BE2C (cell line): ENCODE measurements at regions not wholly inside any gene's neighbourhood (a gene's known extent, or its start where the extent isn't known, plus 50 kb on each side); places are given as distances from the start of the nearest gene placed in this dataset.

Source experiments
- DNase-seq: peaks from one replicate; pipeline ENCODE4 v3.0.0-alpha.2; 2020
- H3K27me3 ChIP-seq: fragments of 250-450 bp; sonication (Bioruptor Pico); 2 replicates; pipeline ENCODE4 v1.5.1; 2020; ENCODE audit warnings: mild to moderate bottlenecking
- H3K36me3 ChIP-seq: fragments of 250-450 bp; sonication (Bioruptor Pico); 2 replicates; pipeline ENCODE4 v1.5.1; 2020; ENCODE audit warnings: mild to moderate bottlenecking
- H3K4me1 ChIP-seq: fragments of 250-450 bp; sonication (Bioruptor Pico); 2 replicates; pipeline ENCODE4 v1.5.1; 2020
- H3K4me3 ChIP-seq: 2 replicates; pipeline ENCODE4 v1.5.1; 2011; ENCODE audit warnings: low read depth, low read length
- H3K9me3 ChIP-seq: fragments of 250-450 bp; sonication (Bioruptor Pico); 2 replicates; pipeline ENCODE4 v1.5.1; 2020
- TF ChIP-seq, protein P1 (sequence below): IDR thresholded peaks from 2 replicates; pipeline ENCODE4 v1.5.1; 2012; ENCODE audit warnings: mild to moderate bottlenecking, low read depth, low read length

DNA sequence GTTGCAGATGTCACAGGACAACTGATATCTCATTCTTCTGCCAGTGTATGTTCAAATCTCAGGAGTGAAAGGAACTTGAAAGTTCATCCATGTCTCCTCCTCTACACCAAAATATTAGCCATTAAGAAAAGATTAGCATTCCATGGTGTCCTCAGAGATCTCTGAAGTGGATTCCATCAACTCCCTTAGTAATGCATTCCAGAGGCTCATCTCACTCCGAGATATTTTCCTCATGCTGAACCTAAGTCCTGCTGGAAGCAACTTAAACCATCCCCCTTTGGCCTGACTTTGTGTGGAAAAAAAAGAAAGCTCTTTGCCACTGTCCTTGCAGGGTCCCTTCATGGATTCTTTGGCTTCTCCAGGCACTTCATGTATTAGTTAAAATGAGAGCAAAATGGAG, 155.7 kb upstream of the ZNF462 start:
- TF ChIP-seq, protein P1, sequence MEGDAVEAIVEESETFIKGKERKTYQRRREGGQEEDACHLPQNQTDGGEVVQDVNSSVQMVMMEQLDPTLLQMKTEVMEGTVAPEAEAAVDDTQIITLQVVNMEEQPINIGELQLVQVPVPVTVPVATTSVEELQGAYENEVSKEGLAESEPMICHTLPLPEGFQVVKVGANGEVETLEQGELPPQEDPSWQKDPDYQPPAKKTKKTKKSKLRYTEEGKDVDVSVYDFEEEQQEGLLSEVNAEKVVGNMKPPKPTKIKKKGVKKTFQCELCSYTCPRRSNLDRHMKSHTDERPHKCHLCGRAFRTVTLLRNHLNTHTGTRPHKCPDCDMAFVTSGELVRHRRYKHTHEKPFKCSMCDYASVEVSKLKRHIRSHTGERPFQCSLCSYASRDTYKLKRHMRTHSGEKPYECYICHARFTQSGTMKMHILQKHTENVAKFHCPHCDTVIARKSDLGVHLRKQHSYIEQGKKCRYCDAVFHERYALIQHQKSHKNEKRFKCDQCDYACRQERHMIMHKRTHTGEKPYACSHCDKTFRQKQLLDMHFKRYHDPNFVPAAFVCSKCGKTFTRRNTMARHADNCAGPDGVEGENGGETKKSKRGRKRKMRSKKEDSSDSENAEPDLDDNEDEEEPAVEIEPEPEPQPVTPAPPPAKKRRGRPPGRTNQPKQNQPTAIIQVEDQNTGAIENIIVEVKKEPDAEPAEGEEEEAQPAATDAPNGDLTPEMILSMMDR, result no peak

DNA sequence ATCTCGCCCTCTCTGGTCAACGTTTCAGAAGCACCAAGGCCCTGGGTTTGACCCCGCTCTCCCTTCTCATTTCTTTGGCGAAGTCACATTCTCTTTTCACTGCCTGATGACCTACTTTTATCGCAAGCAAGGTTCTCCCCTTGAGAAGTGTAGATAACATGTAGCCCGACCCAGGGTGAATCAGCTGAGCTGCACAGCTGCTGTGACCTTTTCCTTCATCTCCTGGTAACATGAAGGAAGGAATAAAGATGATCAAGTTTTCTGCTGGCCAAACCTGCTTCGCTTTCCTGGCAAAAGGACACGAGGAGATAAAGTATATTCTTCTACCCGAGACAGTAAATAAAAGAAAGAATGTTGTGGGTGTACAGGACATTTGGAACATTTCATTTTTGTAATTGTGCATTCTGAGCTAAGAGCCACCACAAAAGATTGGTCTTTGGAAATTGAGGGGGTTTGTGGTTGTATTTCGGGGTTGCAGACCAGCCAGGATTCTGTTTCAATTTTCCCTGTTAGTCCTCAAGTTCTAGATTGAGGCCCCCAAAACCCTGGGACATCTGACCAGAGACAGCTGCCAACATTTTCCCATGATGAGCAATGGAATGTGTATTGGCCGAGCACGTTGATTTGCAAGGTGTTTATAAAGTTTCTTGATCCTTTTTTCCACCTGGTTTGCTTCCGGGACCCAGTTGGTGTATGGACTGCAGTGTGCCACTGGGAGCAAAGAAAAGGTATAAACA, 155.1 kb upstream of the ZNF462 start:
- H3K27me3 ChIP-seq, result no peaks in the 10 kb centered on the region
- TF ChIP-seq, protein P1, result no peak
- 0 out of 2 replicates have a peak, but pooled peaks cover 2% of the 10 kb centered on the region for H3K9me3 ChIP-seq
- no peaks in the 10 kb centered on the region for H3K36me3 ChIP-seq
- H3K4me1 ChIP-seq, result no peaks in the 10 kb centered on the region
- no peak for DNase-seq
- no peak overlapping the region for H3K4me3 ChIP-seq

More for the DNA sequence above, 155.7 kb upstream of the ZNF462 start:
- Histone ChIP-seq H3K4me1 (no peaks in the 10 kb centered on the region), H3K9me3 (0 out of 2 replicates have a peak, but pooled peaks cover 2% of the 10 kb centered on the region), H3K36me3 (no peaks in the 10 kb centered on the region), H3K4me3 (no peak overlapping the region), H3K27me3 (no peaks in the 10 kb centered on the region)
- DNase-seq, result no peak

DNA sequence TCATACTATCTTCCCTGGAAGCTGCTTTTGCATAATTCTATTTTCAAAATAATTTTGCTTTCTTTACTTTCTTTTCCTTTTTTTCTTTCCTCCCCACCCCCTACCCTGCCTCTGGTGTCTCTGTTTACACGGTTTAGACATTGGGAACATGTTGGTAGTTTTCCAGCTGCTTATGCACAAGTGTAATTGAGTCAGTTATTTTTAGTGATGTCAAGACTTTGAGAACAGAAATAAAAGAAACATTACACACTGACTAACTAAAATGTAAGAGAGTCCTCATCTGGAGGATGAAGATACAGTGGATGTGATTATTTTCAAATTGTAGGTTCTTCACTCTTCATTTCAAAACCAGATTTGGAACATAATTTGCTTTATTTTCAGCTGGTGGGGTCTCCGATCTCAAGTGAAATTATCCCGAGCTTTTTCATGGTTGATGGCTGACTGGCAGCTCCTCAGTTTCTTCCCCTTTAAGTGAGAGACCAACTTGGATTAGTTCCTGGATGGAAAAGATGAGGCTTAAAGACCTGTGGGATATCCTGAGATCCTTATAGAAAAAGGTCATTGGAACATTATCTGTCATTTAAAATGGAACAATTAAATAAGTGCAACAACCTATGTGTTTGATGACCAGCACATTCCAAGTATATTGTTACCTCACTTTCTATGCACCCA, 154.4 kb upstream of the ZNF462 start:
- no peak overlapping the region for H3K4me3 ChIP-seq
- TF ChIP-seq, protein P1, result no peak
- DNase-seq, result no peak
- H3K9me3 ChIP-seq, result 0 out of 2 replicates have a peak, but pooled peaks cover 2% of the 10 kb centered on the region
- H3K4me1 ChIP-seq, result no peaks in the 10 kb centered on the region
- H3K27me3 ChIP-seq, result no peaks in the 10 kb centered on the region
- no peaks in the 10 kb centered on the region for H3K36me3 ChIP-seq

GRCh38 chr9:106712279-106712678, 150.7 kb upstream of the ZNF462 start:
- Histone ChIP-seq H3K9me3 (no peaks in the 10 kb centered on the region), H3K4me3 (no peak overlapping the region), H3K36me3 (no peaks in the 10 kb centered on the region), H3K4me1 (no peaks in the 10 kb centered on the region), H3K27me3 (no peaks in the 10 kb centered on the region)
- TF ChIP-seq, protein P1, result no peak
- DNase-seq, result no peak

- H3K4me3 ChIP-seq, result no peak overlapping the region
- H3K27me3 ChIP-seq, result no peaks in the 10 kb centered on the region
- TF ChIP-seq, protein P1, result no peak
- no peaks in the 10 kb centered on the region for H3K36me3 ChIP-seq
- no peaks in the 10 kb centered on the region for H3K4me1 ChIP-seq
- no peaks in the 10 kb centered on the region for H3K9me3 ChIP-seq
- DNase-seq, result no peak
Measured at GRCh38 chr9:106713206-106713605, 149.8 kb upstream of the ZNF462 start.

GRCh38 chr9:106716820-106717219, 146.1 kb upstream of the ZNF462 start:
- Histone ChIP-seq H3K36me3 (no peaks in the 10 kb centered on the region), H3K4me1 (peaks cover 6% of the 10 kb centered on the region; the same call in 1 of the 2 replicates), H3K9me3 (no peaks in the 10 kb centered on the region), H3K4me3 (no peak overlapping the region), H3K27me3 (no peaks in the 10 kb centered on the region)
- DNase-seq, result no peak
- TF ChIP-seq, protein P1, result no peak
